K562 (cell line): ENCODE measurements at regions not wholly inside any gene's neighbourhood (a gene's known extent, or its start where the extent isn't known, plus 50 kb on each side); places are given as distances from the start of the nearest gene placed in this dataset.

Experiments
- ATAC-seq: fragments of 200-7000 bp; cut with Tn5 transposase; 3 replicates; pipeline ENCODE4 v1.9.1; 2020; ENCODE audit warnings: moderate library complexity
- BruUV-seq: library from RNA; stranded (reverse); fragments of 400-500 nt; replicated peaks from 2 replicates; lab custom pipeline; 2021; lab: Mats Ljungman, UMichigan
- CTCF ChIA-PET: fragments of 300-600 bp; formaldehyde crosslinking; extraction: SDS; loops from one replicate; lab custom pipeline; 2021; ENCODE audit warnings: low intra/inter-chr PET ratio; lab: Yijun Ruan, JAX
- POLR2A ChIA-PET: fragments of 300-600, 350-650 bp; sonication (Branson Sonifier 250); formaldehyde crosslinking; extraction: SDS; loops from one replicate; lab custom pipeline; 2021; ENCODE audit warnings: antibody characterized with exemption, inconsistent platforms; lab: Yijun Ruan, JAX
- DNase-seq, 4 experiments: peaks; one replicate each; pipeline versions ENCODE4 v3.0.0 to v3.0.0-alpha.2; 2011 to 2018; ENCODE audit warnings: low spot score in 3 of 4, mixed read lengths in 3 of 4; ENCODE audit errors: extremely low read depth in 1 of 4
- FAIRE-seq: peaks from 2 replicates; lab custom pipeline; 2011; peaks lifted over from hg19 to GRCh38; lab: Jason Lieb, UNC
- H2AFZ ChIP-seq: 2 replicates; pipeline ENCODE4 v1.6.0; 2011; ENCODE audit warnings: low read depth, low read length, control low read depth, inconsistent platforms
- H3K27ac ChIP-seq: fragments of 200-600 bp; 3 replicates; pipeline ENCODE4 v1.8.0; 2011; ENCODE audit warnings: low read depth, mild to moderate bottlenecking, control low read depth, inconsistent platforms, low read length, moderate library complexity, mixed read lengths; ENCODE audit errors: extremely low read depth
- H3K27me3 ChIP-seq, 2 experiments: fragments of 300-600 bp in 1 of 2; 2 replicates in 1 of 2; 3 replicates in 1 of 2; pipeline versions ENCODE4 v1.6.0 to v1.8.0; 2011; ENCODE audit warnings: inconsistent platforms in 2 of 2, low read length in 2 of 2, mild to moderate bottlenecking in 1 of 2, mixed read lengths in 1 of 2, moderate library complexity in 1 of 2; ENCODE audit not compliant: control insufficient read depth in 2 of 2, insufficient read depth in 2 of 2
- H3K36me3 ChIP-seq: fragments of 300-600 bp; 3 replicates; pipeline ENCODE4 v1.8.0; 2011; ENCODE audit warnings: mild to moderate bottlenecking, low read length, inconsistent platforms; ENCODE audit not compliant: control insufficient read depth, insufficient read depth
- H3K4me1 ChIP-seq, 2 experiments: fragments of 200-600 bp in 1 of 2; replicated peaks in 1 of 2; 2 replicates in 1 of 2; 3 replicates in 1 of 2; pipeline versions ENCODE4 v1.5.1 to v1.8.0; 2011; ENCODE audit warnings: inconsistent platforms in 2 of 2, low read length in 2 of 2, mild to moderate bottlenecking in 1 of 2, mixed read lengths in 1 of 2, moderate library complexity in 1 of 2; ENCODE audit not compliant: control insufficient read depth in 2 of 2, insufficient read depth in 2 of 2
- H3K4me2 ChIP-seq: 2 replicates; pipeline ENCODE4 v1.6.1; 2011; ENCODE audit warnings: low read length, control low read depth, inconsistent platforms, mixed read lengths; ENCODE audit not compliant: insufficient read depth
- H3K4me3 ChIP-seq: fragments of 200-600 bp; sonication (generic), shearing (Covaris generic); 2 replicates; pipeline ENCODE4 v1.5.1; 2016; ENCODE audit warnings: control low read depth, inconsistent platforms
- H3K79me2 ChIP-seq: fragments of 200-600 bp; 3 replicates; pipeline ENCODE4 v1.8.0; 2011; ENCODE audit warnings: low read length, inconsistent platforms; ENCODE audit not compliant: control insufficient read depth, insufficient read depth
- H3K9ac ChIP-seq, 2 experiments: 2 replicates each; pipeline versions ENCODE4 v1.6.0 to v1.6.1; 2011; ENCODE audit warnings: low read depth in 2 of 2, low read length in 2 of 2, control low read depth in 1 of 2, inconsistent platforms in 1 of 2, mild to moderate bottlenecking in 1 of 2, mixed read lengths in 1 of 2; ENCODE audit not compliant: insufficient read depth in 1 of 2
- H3K9me1 ChIP-seq: one replicate; pipeline ENCODE4 v1.6.0; 2011; ENCODE audit warnings: inconsistent platforms, mild to moderate bottlenecking, low read length, moderate library complexity; ENCODE audit not compliant: control insufficient read depth, insufficient read depth
- H3K9me3 ChIP-seq: replicated peaks from 2 replicates; pipeline ENCODE4 v1.5.1; 2011; ENCODE audit warnings: low read depth, low read length, inconsistent platforms; ENCODE audit not compliant: control insufficient read depth, insufficient read depth
- H4K20me1 ChIP-seq: replicated peaks from 2 replicates; pipeline ENCODE4 v1.6.1; 2011; ENCODE audit warnings: low read length, inconsistent platforms, mixed read lengths; ENCODE audit not compliant: control insufficient read depth, insufficient read depth
- CBX1 ChIP-seq: sonication (generic); IDR thresholded peaks from 2 replicates; pipeline ENCODE4 v1.6.1; 2016; ENCODE audit warnings: antibody characterized with exemption, low read depth, mild to moderate bottlenecking
- CXXC5 ChIP-seq: fragments of 250-450 bp; sonication (Bioruptor Pico); IDR thresholded peaks from 2 replicates; pipeline ENCODE4 v1.8.0; 2022; ENCODE audit warnings: inconsistent platforms, mild to moderate bottlenecking, moderate library complexity
- EGR1 ChIP-seq: fragments of 450-650 bp; conservative IDR thresholded peaks from 2 replicates; pipeline ENCODE4 v1.6.1; 2017; ENCODE audit warnings: mild to moderate bottlenecking
- SREBF1 ChIP-seq: fragments of 150-350 bp; IDR thresholded peaks from 2 replicates; pipeline ENCODE4 v1.6.1; 2014; ENCODE audit warnings: antibody characterized with exemption, low read depth, low read length, borderline replicate concordance
- ZNF184 ChIP-seq: sonication (generic); formaldehyde crosslinking; IDR thresholded peaks from 2 replicates; pipeline ENCODE4 v1.5.0; 2020; ENCODE audit warnings: missing genetic modification reagents
- WGBS: fragments of 100-300 bp; shearing (Covaris generic); methylation state at CpG from one replicate; pipeline ENCODE4 v1.1.6; 2016; ENCODE audit warnings: low coverage, mixed read lengths; ENCODE audit not compliant: insufficient coverage; ENCODE audit errors: missing lambda C conversion rate; 5-methylcytosine and 5-hydroxymethylcytosine counted together
- in situ Hi-C: fragments of 300-500 bp; cut with MboI; formaldehyde crosslinking; loops from 4 replicates; pipeline ENCODE4 v1.15.0; 2018; ENCODE audit warnings: inconsistent platforms, mixed read lengths
- intact Hi-C: fragments of 100-400 bp; cut with micrococcal nuclease; formaldehyde crosslinking; loops from 2 replicates; pipeline ENCODE4 v1.14.2; 2022
- TF ChIP-seq, protein P1 (sequence below), 2 experiments: IDR thresholded peaks; 2 replicates each; pipeline ENCODE4 v1.6.1; 2012; ENCODE audit warnings: improper control_type of control experiment in 2 of 2, low read depth in 2 of 2, low read length in 2 of 2, borderline replicate concordance in 1 of 2
- TF ChIP-seq, protein P2 (sequence below): fragments of 200-800 bp; sonication (Bioruptor generic); IDR thresholded peaks from 2 replicates; pipeline ENCODE4 v1.6.1; 2017; ENCODE audit warnings: missing genetic modification characterization, missing compliant biosample characterization

DNA sequence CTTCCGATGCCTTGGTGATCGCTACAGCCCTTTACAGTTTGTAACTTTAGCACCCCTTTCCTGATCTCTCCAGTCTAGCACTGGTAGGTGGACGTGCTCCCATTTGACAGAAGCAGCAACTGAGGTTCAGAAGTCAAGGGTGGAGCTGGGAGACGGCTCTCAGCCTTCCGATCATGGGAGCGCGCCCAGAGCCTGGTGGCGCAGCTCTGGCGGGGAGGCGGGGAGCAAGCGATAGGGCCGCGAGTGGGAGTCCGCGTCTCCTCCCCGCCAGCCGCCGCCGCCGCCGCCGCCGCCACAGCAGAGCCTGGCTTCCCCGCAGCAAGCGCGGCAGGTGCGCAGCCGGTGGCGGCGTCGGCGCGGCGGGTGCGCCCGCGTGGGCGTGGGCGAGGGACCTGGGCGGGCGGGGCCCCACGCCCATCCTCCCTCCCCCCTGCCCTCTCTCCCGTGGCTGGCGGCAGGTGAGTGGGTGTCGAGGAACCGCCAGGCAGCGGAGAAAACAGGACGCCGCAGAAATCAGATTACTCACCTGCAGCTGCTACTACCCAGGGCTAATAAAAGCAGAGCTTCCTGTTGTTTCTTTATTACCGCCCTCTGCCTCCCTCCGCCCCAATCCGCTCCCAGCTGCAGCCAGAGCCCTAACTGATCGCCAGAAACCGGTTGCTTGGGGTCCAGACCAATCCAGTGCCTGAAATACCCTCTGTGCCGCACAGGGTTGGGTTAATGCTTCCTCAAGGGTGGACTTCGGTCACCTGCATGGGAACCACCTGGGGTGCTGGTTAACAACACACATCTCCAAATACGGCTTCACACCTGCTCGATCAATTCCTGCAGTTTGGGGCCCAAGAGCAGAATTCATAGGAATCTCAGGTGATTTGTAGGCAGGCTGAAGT lies 60.2 kb upstream of the ID3 start:
- H3K79me2 ChIP-seq: no peaks in the 10 kb centered on the region
- 5% methylated on average over 40 of the region's 58 CpGs for WGBS
- H3K9ac ChIP-seq: peak overlapping the region in 1 of 2 experiments; percentile 59; a peak in 2 of 4 replicates
- peaks cover 25 to 45% of the 10 kb centered on the region in 2 experiments; a peak in 4 of 5 replicates for H3K27me3 ChIP-seq
- H3K4me3 ChIP-seq: 0 out of 2 replicates have a peak overlapping the region, but pooled peaks have one; percentile 4
- in situ Hi-C loops (no loop called here), intact Hi-C loops (no loop called here)
- no TSS peak for BruUV-seq
- H4K20me1 ChIP-seq: no peaks in the 10 kb centered on the region
- peaks cover 9 to 13% of the 10 kb centered on the region in 2 experiments for H3K4me1 ChIP-seq
- ChIA-PET POLR2A (interaction anchor here (0.6 to 2.1 kb wide), 5 partner anchors 7 to 67 kb away, joined by 3 to 8 read pairs (median 3); no protein-coding TSS in a partner anchor), CTCF (no interaction called here)
- ATAC-seq: peak; percentile 65
- no peak for FAIRE-seq
- H2AFZ ChIP-seq: peak overlapping the region; percentile 44; the same call in 1 of the 2 replicates
- peak; percentile 40 to 92 (median 72) for DNase-seq
- H3K27ac ChIP-seq: no peak overlapping the region
- no peaks in the 10 kb centered on the region for H3K36me3 ChIP-seq
- H3K9me3 ChIP-seq: no peaks in the 10 kb centered on the region
- peak overlapping the region; percentile 57 for H3K4me2 ChIP-seq
- H3K9me1 ChIP-seq: no peaks in the 10 kb centered on the region
- TF ChIP-seq, protein P1, sequence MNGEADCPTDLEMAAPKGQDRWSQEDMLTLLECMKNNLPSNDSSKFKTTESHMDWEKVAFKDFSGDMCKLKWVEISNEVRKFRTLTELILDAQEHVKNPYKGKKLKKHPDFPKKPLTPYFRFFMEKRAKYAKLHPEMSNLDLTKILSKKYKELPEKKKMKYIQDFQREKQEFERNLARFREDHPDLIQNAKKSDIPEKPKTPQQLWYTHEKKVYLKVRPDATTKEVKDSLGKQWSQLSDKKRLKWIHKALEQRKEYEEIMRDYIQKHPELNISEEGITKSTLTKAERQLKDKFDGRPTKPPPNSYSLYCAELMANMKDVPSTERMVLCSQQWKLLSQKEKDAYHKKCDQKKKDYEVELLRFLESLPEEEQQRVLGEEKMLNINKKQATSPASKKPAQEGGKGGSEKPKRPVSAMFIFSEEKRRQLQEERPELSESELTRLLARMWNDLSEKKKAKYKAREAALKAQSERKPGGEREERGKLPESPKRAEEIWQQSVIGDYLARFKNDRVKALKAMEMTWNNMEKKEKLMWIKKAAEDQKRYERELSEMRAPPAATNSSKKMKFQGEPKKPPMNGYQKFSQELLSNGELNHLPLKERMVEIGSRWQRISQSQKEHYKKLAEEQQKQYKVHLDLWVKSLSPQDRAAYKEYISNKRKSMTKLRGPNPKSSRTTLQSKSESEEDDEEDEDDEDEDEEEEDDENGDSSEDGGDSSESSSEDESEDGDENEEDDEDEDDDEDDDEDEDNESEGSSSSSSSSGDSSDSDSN (IDR thresholded peaks at IDR 0.05; ENCODE audit: borderline replicate concordance in 1 of 2, low read depth in 2 of 2, low read length in 2 of 2): 0 out of 4 replicates have a peak, but pooled peaks of 1 of the 2 experiments have one; percentile 15
- peak; percentile 46 for TF ChIP-seq CXXC5 (CRISPR knock-in tag)
- peak; percentile 66; the same call in 1 of the 2 replicates for TF ChIP-seq CBX1
- TF ChIP-seq ZNF184 (CRISPR knock-in tag): no peak
- TF ChIP-seq, protein P2, sequence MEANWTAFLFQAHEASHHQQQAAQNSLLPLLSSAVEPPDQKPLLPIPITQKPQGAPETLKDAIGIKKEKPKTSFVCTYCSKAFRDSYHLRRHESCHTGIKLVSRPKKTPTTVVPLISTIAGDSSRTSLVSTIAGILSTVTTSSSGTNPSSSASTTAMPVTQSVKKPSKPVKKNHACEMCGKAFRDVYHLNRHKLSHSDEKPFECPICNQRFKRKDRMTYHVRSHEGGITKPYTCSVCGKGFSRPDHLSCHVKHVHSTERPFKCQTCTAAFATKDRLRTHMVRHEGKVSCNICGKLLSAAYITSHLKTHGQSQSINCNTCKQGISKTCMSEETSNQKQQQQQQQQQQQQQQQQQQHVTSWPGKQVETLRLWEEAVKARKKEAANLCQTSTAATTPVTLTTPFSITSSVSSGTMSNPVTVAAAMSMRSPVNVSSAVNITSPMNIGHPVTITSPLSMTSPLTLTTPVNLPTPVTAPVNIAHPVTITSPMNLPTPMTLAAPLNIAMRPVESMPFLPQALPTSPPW (CRISPR knock-in tag): peak; percentile 54
- no peak for TF ChIP-seq SREBF1
- TF ChIP-seq EGR1: peak; percentile 58; the same call in 1 of the 2 replicates
